AG09319 (cell line): ENCODE measurements at regions not wholly inside any gene's neighbourhood (a gene's known extent, or its start where the extent isn't known, plus 50 kb on each side); places are given as distances from the start of the nearest gene placed in this dataset.

Source experiments
- DNase-seq: peaks from one replicate; pipeline ENCODE4 v3.0.0-alpha.2; 2010; ENCODE audit warnings: low read depth; ENCODE audit errors: extremely low read depth
- TF ChIP-seq, protein P1 (sequence below): IDR thresholded peaks from 2 replicates; pipeline ENCODE4 v1.5.1; 2011; ENCODE audit warnings: low read depth, mild to moderate bottlenecking, inconsistent platforms, low read length, moderate library complexity

DNA sequence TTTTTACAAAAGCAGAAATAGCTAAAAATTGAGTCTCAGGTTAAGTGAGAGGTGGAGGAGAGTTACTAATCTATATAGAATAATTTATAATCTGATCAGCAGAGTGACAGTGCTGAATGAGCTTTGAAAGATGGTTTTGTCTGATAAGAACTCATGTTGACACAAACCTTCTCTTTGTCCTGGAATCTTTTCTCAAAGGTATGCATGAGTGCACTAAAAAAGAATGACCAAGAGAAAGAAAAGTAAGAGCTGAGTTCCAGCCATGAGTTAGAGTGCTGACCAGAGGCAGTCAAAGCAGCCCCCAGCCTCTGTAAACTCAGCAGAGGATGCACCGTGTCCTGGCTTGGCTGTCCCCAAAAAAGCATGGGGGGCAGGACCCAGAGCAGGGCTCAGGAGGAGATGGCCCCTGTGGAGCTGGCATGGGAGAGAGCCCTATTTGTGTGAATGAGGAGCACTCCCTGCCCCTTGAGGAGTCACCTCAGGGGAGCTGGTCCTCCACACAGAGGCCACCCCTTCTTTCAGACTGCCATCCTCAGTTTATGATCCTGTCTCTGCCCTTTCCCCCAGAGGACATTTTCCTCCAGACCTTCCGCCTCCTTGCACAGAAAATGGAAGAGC lies 129.8 kb downstream of the SEC23A start:
- TF ChIP-seq, protein P1, sequence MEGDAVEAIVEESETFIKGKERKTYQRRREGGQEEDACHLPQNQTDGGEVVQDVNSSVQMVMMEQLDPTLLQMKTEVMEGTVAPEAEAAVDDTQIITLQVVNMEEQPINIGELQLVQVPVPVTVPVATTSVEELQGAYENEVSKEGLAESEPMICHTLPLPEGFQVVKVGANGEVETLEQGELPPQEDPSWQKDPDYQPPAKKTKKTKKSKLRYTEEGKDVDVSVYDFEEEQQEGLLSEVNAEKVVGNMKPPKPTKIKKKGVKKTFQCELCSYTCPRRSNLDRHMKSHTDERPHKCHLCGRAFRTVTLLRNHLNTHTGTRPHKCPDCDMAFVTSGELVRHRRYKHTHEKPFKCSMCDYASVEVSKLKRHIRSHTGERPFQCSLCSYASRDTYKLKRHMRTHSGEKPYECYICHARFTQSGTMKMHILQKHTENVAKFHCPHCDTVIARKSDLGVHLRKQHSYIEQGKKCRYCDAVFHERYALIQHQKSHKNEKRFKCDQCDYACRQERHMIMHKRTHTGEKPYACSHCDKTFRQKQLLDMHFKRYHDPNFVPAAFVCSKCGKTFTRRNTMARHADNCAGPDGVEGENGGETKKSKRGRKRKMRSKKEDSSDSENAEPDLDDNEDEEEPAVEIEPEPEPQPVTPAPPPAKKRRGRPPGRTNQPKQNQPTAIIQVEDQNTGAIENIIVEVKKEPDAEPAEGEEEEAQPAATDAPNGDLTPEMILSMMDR, result no peak
- DNase-seq, result no peak

DNA sequence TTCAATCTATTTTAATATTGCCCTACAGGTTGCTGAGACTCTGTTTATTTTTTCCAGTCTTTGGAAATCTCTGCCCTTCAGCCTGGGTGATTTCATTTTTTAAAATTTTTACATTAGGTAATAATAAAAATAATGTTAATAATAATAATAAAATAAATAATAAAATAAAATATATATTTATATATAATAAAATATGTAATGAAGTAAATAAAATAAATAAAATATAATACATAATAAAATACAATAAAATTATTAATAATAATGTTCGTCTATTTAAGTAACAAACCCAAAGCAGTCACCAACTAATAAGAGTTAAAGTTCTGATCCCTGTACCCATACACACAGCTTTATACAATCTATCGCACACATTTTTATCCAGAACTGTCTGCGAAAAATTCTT lies 130.5 kb downstream of the SEC23A start:
- DNase-seq, result no peak
- TF ChIP-seq, protein P1, result no peak

DNA sequence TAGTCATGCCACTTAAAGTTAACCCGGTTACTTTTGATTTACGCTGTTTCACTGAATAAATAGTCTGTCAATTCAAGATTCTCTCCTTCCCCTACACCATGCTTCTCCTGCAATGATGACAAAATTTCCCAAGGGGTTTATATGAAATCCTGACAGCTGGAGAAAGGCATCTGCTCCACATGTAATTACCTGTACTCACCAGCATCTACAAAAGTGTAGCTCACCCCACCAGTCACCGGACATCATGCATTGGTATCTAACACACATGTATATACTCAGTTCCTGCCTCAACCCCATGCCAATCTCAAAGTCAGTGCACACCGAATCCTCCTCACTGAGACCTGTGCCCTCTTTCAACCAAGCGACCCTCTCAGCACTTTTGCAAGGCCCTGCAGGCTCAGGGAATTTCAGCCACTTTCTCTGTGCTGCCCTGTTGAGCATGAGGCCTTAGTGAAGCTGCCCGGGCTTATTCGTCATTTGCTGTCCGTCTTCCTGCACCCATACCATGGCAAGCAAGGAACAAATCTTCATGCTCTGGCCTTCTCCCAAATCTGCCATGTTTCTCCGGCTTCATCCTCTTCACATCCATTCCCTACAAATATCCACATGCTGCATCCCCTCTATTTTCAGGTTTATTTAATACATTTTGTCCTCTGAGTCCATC lies 131.6 kb downstream of the SEC23A start:
- no peak for DNase-seq
- TF ChIP-seq, protein P1, result no peak

DNA sequence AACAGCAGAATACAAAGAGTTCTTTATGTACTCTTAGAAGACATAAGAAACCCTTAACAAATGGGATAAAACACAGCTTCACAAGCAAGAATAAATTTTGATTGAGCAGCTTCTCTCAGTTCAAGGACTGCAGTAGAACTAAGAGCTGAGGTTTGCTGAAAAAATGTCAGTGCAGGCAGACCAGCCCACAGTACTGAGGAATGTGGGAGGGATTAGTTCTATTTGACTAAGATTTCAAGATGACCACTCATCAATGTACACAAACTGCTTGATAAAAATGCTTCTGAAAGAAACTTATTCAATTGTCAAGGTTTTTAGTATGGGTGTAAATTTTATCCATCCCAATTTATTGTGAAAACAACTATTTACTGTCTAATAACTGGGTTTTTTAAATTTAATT lies 138.4 kb downstream of the SEC23A start:
- TF ChIP-seq, protein P1, result no peak
- DNase-seq, result no peak

DNA sequence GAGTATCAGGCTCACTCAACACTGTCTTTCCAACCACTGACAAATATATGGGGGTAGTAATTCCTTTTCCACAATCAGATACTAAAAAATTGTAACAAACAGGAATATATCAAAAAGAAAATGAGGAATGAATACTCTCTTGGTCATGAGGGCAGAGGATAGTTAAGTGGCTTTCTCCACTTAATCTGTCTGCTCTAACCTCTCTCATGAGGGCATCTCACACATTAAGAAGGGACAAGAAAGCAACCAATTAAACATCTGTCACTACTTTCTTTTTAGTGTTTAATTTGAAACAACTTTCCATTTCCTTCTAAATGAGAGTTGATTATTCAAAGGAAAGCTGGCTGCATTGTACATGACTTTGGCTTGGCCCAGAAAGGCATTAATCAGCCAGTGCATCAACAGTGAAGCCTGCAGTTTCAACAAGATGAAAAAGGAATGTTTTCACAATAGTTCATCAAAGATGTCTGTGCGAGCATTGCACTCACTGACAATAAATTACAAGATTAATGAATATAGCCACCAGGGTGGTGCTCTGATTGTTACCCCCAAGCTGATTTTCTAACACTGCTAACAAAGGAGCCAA lies 142.0 kb downstream of the SEC23A start:
- TF ChIP-seq, protein P1, result no peak
- DNase-seq, result no peak

DNA sequence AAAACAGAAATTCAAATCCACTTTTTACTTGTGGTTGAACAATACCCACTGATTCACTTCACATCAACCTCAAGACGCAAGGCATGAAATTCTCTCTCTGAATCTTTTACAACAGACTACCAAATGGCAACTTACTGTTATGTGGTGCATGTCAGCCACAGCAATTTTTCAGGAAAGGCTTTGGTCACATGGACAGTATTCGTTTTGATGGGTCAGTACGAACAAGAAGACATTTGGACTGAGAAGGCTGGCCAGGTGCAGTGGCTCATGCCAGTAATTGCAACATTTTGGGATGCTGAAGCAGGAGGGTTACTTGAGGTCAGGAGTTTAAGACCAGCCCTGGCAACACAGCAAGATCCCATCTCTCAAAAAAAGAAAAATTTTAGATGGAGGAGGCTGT lies 144.0 kb downstream of the SEC23A start:
- TF ChIP-seq, protein P1, result no peak
- DNase-seq, result no peak

DNA sequence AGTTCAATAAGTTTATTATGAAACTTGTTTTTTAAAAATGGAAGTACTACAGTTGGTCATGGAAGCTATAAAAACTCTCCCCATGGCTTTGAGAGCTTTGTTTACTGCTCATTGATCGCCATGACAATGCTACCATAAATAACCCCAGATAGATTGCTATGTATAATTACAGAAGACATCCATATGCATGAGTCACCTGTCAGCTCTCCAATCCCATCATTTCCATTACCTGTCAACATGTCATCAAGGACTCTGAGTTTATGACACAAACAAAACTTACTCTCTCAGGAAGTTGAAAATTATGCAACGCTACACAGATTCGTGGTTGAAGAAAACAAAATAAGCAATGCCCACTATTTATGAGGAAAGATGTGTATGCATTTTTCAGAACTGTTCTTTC lies 144.4 kb downstream of the SEC23A start:
- TF ChIP-seq, protein P1, result no peak
- DNase-seq, result no peak
